K562 (cell line): ENCODE measurements at regions not wholly inside any gene's neighbourhood (a gene's known extent, or its start where the extent isn't known, plus 50 kb on each side); places are given as distances from the start of the nearest gene placed in this dataset.

Experiments used
- ATF3 ChIP-seq, 2 experiments: fragments of 450-650 bp in 1 of 2; sonication (generic) in 1 of 2; formaldehyde crosslinking in 1 of 2; IDR thresholded peaks in 1 of 2; conservative IDR thresholded peaks in 1 of 2; 2 replicates each; pipeline versions ENCODE4 v1.6.1 to v1.8.1; 2016 to 2023; ENCODE audit warnings: mild to moderate bottlenecking in 2 of 2, moderate library complexity in 2 of 2, inconsistent platforms in 1 of 2, missing genetic modification reagents in 1 of 2
- DNMT1 ChIP-seq: fragments of 450-650 bp; IDR thresholded peaks from 2 replicates; pipeline ENCODE4 v1.6.1; 2016; ENCODE audit warnings: antibody characterized with exemption, mild to moderate bottlenecking
- EP400 ChIP-seq: fragments of 450-650 bp; IDR thresholded peaks from 2 replicates; pipeline ENCODE4 v1.6.1; 2017; ENCODE audit warnings: antibody characterized with exemption, mild to moderate bottlenecking, moderate library complexity
- HEY1 ChIP-seq: fragments of 250-450 bp; sonication (Bioruptor Pico); IDR thresholded peaks from 2 replicates; pipeline ENCODE4 v1.5.0; 2020; ENCODE audit warnings: mild to moderate bottlenecking, moderate library complexity, borderline replicate concordance
- MGA ChIP-seq: fragments of 450-650 bp; IDR thresholded peaks from 2 replicates; pipeline ENCODE4 v1.6.1; 2016; ENCODE audit warnings: mild to moderate bottlenecking, moderate library complexity
- ZKSCAN8 ChIP-seq: fragments of 200-800 bp; sonication (Bioruptor generic); IDR thresholded peaks from 2 replicates; pipeline ENCODE4 v1.6.1; 2016; ENCODE audit warnings: missing genetic modification characterization, missing compliant biosample characterization
- ZNF311 ChIP-seq: fragments of 250-450 bp; sonication (Bioruptor Pico); IDR thresholded peaks from 2 replicates; pipeline ENCODE4 v1.4.0; 2020; ENCODE audit warnings: mild to moderate bottlenecking, moderate library complexity

- peak; percentile 41 for TF ChIP-seq ATF3 (IDR thresholded peaks at IDR 0.05)
- TF ChIP-seq ATF3 (CRISPR knock-in tag; conservative IDR thresholded peaks at IDR 0.05) = no peak
- no peak for TF ChIP-seq ZKSCAN8 (CRISPR knock-in tag)
- no peak for TF ChIP-seq ZNF311 (CRISPR knock-in tag)
- no peak for TF ChIP-seq HEY1 (CRISPR knock-in tag)
- TF ChIP-seq MGA = no peak
- TF ChIP-seq EP400 = 0 out of 2 replicates have a peak, but pooled peaks have one; percentile 21
- no peak for TF ChIP-seq DNMT1
Observed at GRCh38 chr10:61835069-61835945, 66.2 kb upstream of the ARID5B start (continued).
